ENCODE measurements at regions not wholly inside any gene's neighbourhood (a gene's known extent, or its start where the extent isn't known, plus 50 kb on each side); places are given as distances from the start of the nearest gene placed in this dataset.

- TF ChIP-seq EZH2 (IDR thresholded peaks at IDR 0.05; ENCODE audit: low read length, unreplicated experiment) (no peak), EZH2phosphoT487 (IDR thresholded peaks at IDR 0.05; ENCODE audit: borderline replicate concordance, low read length) (no peak)
- TF ChIP-seq, protein P1, sequence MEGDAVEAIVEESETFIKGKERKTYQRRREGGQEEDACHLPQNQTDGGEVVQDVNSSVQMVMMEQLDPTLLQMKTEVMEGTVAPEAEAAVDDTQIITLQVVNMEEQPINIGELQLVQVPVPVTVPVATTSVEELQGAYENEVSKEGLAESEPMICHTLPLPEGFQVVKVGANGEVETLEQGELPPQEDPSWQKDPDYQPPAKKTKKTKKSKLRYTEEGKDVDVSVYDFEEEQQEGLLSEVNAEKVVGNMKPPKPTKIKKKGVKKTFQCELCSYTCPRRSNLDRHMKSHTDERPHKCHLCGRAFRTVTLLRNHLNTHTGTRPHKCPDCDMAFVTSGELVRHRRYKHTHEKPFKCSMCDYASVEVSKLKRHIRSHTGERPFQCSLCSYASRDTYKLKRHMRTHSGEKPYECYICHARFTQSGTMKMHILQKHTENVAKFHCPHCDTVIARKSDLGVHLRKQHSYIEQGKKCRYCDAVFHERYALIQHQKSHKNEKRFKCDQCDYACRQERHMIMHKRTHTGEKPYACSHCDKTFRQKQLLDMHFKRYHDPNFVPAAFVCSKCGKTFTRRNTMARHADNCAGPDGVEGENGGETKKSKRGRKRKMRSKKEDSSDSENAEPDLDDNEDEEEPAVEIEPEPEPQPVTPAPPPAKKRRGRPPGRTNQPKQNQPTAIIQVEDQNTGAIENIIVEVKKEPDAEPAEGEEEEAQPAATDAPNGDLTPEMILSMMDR (conservative IDR thresholded peaks at IDR 0.05; ENCODE audit: low read depth, low read length): no peak
Observed at GRCh38 chr17:77662833-77663232, 295.7 kb upstream of the TNRC6C start.

Measured in PC-3 (cell line).